Activated naive CD4-positive, alpha-beta T cell (primary cell): ENCODE measurements at regions not wholly inside any gene's neighbourhood (a gene's known extent, or its start where the extent isn't known, plus 50 kb on each side); places are given as distances from the start of the nearest gene placed in this dataset.
"Not testable (repeated sequence)": the region's sequence is repeated elsewhere in the genome, so short reads cannot be mapped to it uniquely, and the experiment has no call there.

Source experiments
- DNase-seq, 4 experiments: peaks; one replicate each; lab custom pipeline; 2025; lab: John Stamatoyannopoulos, UW

GRCh38 chr14:49114161-49114893 lies 471.9 kb downstream of the RPS29 start:
- DNase-seq, result no peak

DNA sequence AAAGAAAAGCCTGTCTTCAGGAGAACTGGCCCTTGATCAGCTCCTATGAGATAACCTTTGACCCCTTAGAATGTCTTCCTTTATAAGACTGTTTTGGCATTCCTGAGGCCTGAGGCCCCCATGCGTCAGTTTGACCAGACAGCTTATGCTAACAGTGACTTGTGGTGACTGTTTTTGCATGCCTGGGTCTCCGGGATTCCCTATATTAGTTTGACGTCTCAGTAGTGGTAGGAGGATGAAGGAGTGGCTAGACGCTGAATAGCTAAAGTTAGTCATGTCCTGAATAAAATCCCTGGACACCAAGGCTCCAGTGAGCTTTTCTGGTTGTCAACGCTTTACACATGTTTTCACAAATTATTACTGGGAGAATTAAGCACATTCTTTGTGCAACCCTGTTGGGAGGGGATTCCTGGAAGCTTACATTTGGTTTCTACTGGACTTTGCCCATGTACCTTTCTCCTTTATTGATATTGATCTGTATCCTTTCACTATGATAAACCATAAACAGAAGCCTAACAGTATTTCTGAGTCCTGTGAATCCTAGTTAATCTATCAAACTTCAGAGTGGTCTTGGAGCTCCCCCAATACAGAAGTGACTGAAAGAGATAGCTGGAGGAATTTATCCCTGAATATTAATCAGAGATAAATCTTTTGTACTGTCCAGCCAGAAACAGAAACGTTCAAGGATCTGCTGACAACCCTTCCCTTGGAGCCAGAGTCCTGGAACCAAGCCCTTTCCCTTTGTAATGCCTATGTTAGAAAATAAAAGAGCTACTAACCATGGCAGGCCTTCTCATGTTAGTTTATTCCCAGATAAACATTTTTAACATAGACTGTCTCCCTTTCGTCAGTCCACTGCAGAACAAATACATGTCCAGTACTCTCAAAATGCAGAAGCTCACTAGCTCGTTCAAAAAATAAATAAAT lies 479.2 kb downstream of the RPS29 start:
- DNase-seq, result no peak

DNA sequence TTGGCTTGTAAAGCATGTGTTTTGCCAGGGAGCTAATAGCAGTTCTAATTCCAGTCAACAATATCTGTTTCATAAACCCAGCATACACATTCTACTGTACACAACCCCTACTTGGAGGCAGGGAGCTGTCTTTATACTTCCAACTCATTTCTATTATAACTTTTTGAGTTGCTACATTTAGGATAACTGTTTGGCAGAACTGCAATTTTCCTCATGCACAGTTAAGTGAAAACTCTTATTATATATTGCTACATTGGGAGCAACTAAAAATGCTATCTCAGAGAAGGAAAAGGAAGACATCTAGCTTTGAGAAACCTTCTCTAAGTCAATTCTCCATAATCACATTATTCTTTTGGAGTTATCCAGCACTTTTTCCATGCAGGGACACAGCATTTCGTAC lies 480.2 kb downstream of the RPS29 start:
- DNase-seq, result no peak

- no peak for DNase-seq
Measured at GRCh38 chr14:49105512-49105911, 480.7 kb downstream of the RPS29 start.

DNA sequence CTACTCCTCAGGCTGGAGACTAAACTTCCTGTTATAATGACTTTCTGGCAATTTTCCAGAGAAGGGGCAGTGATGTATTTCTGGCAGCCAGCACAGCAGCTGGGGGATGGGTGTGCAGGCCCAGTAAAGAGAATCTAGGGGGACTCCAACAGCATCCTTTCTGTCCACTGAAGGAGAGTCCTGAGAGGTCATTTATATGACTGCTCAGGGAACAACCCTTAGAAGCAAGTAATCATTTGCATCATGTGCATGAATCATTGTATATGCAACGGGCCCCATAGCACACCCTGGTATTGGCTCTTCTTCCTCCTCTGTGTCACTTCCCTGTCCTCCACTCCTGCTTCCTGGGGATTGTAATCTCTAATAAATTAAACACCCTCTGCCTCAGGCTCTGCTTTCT lies 493.8 kb downstream of the RPS29 start:
- no peak for DNase-seq

DNA sequence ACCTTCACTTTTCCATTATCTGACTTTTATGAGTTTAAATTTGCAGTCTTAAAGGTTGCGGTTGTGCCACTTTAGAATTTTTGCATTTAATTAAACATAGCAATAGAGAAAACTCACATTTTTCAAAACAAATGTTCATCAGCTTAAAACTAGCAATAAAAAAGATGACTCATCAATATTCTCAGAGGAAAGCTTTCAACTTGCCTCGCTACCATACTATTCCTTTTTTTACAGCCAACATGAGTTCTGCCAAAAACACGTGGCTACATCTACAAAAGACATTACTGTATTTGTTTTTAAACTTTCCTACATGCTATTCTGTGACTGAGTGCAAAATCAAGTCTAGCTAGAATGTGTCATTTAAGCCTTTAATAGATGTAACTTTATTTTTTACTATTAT lies 497.1 kb downstream of the RPS29 start:
- no peak for DNase-seq

DNA sequence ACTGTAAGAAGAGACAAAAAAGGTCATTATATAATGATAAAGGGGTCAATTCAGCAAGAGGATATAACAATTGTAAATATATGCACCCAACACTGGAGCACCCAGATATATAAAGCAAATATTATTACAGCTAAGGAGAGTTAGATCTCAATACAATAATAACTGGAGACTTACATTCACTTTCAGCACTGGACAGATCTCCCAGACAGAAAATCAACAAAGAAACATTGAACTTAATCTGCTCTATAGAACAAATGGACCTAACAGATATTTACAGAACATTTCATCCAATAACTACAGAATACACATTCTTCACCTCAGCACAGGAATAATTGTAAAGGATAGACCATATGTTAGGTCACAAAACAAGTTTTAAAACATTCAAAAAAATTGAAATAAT lies 512.9 kb downstream of the RPS29 start:
- not testable (repeated sequence) for DNase-seq

- DNase-seq, result no peak
Measured at GRCh38 chr14:49058511-49058910, 527.7 kb downstream of the RPS29 start.

GRCh38 chr14:49057838-49058510 lies 528.2 kb downstream of the RPS29 start:
- DNase-seq, result no peak

DNA sequence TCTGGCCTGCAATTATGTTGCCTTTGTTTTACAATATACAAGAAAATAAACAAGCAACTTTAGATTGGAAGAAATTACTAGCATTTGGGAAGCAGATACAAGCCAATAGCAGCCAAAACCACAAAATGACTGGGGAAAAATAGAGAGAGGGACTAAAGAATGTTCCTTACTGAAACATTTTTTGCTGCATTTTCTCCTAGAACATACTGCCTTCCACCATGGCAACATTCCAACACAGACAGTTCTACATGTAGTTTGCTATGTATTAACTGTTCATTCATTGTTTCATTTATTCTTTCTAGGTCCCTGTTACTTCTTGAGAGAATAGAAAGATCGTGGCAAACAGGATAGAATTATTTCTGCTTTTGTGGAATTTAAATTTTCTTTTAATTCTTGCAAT lies 530.2 kb downstream of the RPS29 start:
- DNase-seq, result no peak

DNA sequence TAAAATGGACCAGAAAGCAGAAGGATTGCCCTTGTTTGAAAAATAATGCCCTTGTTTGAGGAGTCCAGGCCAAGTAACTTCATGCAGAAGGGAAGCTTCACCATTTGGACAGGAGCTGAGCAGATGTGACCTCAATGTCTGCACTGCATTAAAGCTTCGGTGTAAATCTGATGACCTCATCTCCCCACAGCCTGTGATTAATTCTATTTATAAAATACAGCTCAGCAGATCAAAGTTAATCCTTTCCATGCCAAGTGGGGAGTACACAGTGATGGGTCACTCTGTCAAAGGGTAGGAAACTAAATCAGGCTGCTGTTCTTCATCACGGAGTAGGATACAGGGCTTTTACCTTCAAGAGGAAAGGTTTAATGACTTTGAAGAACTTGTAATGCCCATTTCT lies 533.7 kb downstream of the RPS29 start:
- no peak for DNase-seq

- DNase-seq, result no peak
Measured at GRCh38 chr14:49051328-49052060, 534.7 kb downstream of the RPS29 start.

DNA sequence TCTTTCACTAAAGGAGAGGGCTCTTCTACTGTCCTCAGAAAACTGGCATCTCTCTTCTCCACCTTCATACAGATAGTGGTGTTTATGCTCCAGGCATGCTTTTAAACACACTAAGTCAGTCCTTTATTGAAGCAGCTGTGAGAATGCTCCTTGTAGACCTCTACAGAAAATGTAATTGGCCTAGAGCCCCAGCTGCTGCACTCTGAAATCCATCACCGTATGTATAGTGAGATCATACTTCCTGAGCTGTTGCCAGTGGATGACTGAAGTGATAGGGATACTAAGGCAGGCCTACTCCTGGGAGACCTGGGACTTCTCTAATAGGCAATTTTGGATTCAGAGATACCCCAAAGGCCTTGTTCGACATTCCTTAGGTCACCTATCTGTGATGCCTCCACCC lies 535.4 kb downstream of the RPS29 start:
- DNase-seq, result no peak

DNA sequence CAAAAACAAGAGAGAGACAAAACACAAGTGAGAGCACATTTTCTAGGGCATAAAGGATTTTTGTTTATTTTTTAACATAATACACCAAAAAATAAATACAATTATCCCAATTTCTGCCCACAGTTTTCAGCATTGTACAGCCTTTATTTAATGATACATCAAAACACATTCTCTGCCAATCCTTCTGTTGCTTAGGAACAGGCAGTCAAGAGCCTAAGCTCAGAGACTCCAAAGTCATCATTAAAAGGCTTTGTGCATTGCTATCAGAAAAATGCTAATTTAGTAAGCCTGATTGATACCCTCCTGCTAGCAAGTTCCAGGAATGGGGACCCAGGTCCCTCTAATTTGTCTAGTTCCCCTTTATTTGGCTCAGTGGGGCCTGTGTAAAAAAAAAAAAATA lies 536.5 kb downstream of the RPS29 start:
- DNase-seq, result no peak

GRCh38 chr14:49044981-49045380 lies 541.2 kb downstream of the RPS29 start:
- DNase-seq, result no peak

GRCh38 chr14:49036984-49037516 lies 549.1 kb downstream of the RPS29 start:
- DNase-seq, result no peak

- no peak for DNase-seq
Measured at GRCh38 chr14:49036266-49036665, 549.9 kb downstream of the RPS29 start.

GRCh38 chr14:49033131-49033530 lies 553.0 kb downstream of the RPS29 start:
- DNase-seq, result no peak

- not testable (repeated sequence) for DNase-seq
Measured at GRCh38 chr14:49031710-49032109, 554.5 kb downstream of the RPS29 start.

- DNase-seq, result no peak
Measured at GRCh38 chr14:49019467-49020115, 566.6 kb downstream of the RPS29 start.

DNA sequence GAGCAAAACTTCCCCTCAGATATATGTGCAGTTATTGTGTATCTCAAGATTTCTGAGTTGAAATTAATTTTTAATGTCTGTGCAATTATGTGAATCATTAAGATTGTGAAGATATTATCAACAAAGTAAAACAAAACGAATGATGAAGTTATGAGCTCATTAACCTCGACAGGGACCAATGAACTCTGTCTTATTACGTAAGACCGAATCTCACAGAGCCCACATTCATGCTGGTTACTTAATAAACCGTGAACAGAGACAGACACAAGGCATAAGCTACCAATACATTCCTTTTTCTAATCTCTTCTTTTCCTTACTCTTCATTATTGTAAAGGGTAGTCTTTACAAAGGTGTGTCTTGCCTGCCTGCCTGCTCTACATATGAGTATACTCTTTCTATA lies 568.7 kb downstream of the RPS29 start:
- no peak for DNase-seq
